Testis (tissue), 2 donors: ENCODE measurements at regions not wholly inside any gene's neighbourhood (a gene's known extent, or its start where the extent isn't known, plus 50 kb on each side); places are given as distances from the start of the nearest gene placed in this dataset.

Source experiments
- POLR2A ChIP-seq: fragments of 450-650 bp; IDR thresholded peaks from one replicate; pipeline ENCODE4 v1.6.1; 2017; ENCODE audit warnings: antibody characterized with exemption, mild to moderate bottlenecking, moderate library complexity
- TF ChIP-seq, protein P1 (sequence below), 3 experiments: fragments of 450-650 bp in 2 of 3; fragments of 200-600 bp in 1 of 3; sonication (generic) in 1 of 3; IDR thresholded peaks; one replicate each; pipeline ENCODE4 v1.5.1; 2016 to 2019; ENCODE audit warnings: antibody characterized with exemption in 3 of 3, mild to moderate bottlenecking in 2 of 3, moderate library complexity in 1 of 3

DNA sequence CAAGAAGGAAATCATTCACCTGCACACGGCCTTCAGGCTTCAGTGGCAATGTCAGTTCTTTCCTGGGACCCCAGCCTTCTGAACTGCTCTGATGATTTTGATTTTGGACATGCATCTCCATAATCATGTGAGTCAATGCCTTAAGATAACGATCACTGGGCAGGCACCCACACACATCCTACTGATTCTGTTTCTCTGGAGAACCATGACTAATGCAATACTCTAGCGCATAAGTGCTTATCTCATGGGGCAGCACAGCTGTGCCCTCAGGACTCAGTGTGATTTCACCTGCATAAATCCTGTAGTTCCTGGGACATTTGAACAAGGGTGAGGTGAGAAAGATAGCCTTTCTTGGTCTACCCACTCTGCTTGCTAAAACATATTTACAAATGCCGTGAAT lies 144.6 kb downstream of the AKAIN1 start:
- TF ChIP-seq, protein P1, sequence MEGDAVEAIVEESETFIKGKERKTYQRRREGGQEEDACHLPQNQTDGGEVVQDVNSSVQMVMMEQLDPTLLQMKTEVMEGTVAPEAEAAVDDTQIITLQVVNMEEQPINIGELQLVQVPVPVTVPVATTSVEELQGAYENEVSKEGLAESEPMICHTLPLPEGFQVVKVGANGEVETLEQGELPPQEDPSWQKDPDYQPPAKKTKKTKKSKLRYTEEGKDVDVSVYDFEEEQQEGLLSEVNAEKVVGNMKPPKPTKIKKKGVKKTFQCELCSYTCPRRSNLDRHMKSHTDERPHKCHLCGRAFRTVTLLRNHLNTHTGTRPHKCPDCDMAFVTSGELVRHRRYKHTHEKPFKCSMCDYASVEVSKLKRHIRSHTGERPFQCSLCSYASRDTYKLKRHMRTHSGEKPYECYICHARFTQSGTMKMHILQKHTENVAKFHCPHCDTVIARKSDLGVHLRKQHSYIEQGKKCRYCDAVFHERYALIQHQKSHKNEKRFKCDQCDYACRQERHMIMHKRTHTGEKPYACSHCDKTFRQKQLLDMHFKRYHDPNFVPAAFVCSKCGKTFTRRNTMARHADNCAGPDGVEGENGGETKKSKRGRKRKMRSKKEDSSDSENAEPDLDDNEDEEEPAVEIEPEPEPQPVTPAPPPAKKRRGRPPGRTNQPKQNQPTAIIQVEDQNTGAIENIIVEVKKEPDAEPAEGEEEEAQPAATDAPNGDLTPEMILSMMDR (IDR thresholded peaks at IDR 0.05): no peak
- no peak for TF ChIP-seq POLR2A
